Stimulated activated CD4-positive, alpha-beta T cell treated with anti-CD3 and anti-CD28 coated beads, Interleukin-1b, Interleukin-23, amount 100 ng/mL, for 1 hour (primary cell): ENCODE measurements at regions not wholly inside any gene's neighbourhood (a gene's known extent, or its start where the extent isn't known, plus 50 kb on each side); places are given as distances from the start of the nearest gene placed in this dataset.
A peak's percentile ranks its signal among the peaks of the same experiment; 100 is the strongest.

Experiments used
- DNase-seq, 2 donors: peaks; one replicate each; pipeline ENCODE4 v3.0.0-alpha.2; 2020; ENCODE audit warnings: low read depth in 2 of 2

GRCh38 chr10:2858452-2858851, 208.9 kb upstream of the PFKP start:
- DNase-seq = no peak

GRCh38 chr10:2856598-2856997, 210.8 kb upstream of the PFKP start:
- no peak for DNase-seq

GRCh38 chr10:2852574-2853323, 214.6 kb upstream of the PFKP start:
- no peak for DNase-seq

GRCh38 chr10:2851566-2851965, 215.8 kb upstream of the PFKP start:
- no peak for DNase-seq

- DNase-seq = no peak
These were observed 217.1 kb upstream of the PFKP start for GRCh38 chr10:2850202-2850601.

GRCh38 chr10:2844925-2845324, 222.4 kb upstream of the PFKP start:
- no peak for DNase-seq

GRCh38 chr10:2839081-2839725, 228.1 kb upstream of the PFKP start:
- peak in 1 of 2 donors; percentile 12 for DNase-seq

GRCh38 chr10:2837674-2838073, 229.7 kb upstream of the PFKP start:
- no peak for DNase-seq

- no peak for DNase-seq
These were observed 230.3 kb upstream of the PFKP start for GRCh38 chr10:2836921-2837662.

GRCh38 chr10:2834214-2834613, 233.1 kb upstream of the PFKP start:
- DNase-seq = no peak

GRCh38 chr10:2831509-2831908, 235.8 kb upstream of the PFKP start:
- DNase-seq = no peak

- no peak for DNase-seq
These were observed 238.6 kb upstream of the PFKP start for GRCh38 chr10:2828741-2829140.

- DNase-seq = no peak
These were observed 240.7 kb upstream of the PFKP start for GRCh38 chr10:2826675-2827074.

GRCh38 chr10:2825841-2826240, 241.5 kb upstream of the PFKP start:
- DNase-seq = no peak

GRCh38 chr10:2817940-2818636, 249.3 kb upstream of the PFKP start:
- no peak for DNase-seq

- DNase-seq = no peak
These were observed 253.7 kb upstream of the PFKP start for GRCh38 chr10:2813693-2814092.

- no peak for DNase-seq
These were observed 254.1 kb upstream of the PFKP start for GRCh38 chr10:2813286-2813685.

GRCh38 chr10:2812631-2813030, 254.7 kb upstream of the PFKP start:
- DNase-seq = no peak

- DNase-seq = no peak
These were observed 267.2 kb upstream of the PFKP start for GRCh38 chr10:2800178-2800577.

GRCh38 chr10:2798336-2799022, 268.9 kb upstream of the PFKP start:
- DNase-seq = no peak

GRCh38 chr10:2791774-2792443, 275.4 kb upstream of the PFKP start:
- no peak for DNase-seq
